ENCODE measurements at regions not wholly inside any gene's neighbourhood (a gene's known extent, or its start where the extent isn't known, plus 50 kb on each side); places are given as distances from the start of the nearest gene placed in this dataset.
"Not testable (repeated sequence)": the region's sequence is repeated elsewhere in the genome, so short reads cannot be mapped to it uniquely, and the experiment has no call there.

DNA sequence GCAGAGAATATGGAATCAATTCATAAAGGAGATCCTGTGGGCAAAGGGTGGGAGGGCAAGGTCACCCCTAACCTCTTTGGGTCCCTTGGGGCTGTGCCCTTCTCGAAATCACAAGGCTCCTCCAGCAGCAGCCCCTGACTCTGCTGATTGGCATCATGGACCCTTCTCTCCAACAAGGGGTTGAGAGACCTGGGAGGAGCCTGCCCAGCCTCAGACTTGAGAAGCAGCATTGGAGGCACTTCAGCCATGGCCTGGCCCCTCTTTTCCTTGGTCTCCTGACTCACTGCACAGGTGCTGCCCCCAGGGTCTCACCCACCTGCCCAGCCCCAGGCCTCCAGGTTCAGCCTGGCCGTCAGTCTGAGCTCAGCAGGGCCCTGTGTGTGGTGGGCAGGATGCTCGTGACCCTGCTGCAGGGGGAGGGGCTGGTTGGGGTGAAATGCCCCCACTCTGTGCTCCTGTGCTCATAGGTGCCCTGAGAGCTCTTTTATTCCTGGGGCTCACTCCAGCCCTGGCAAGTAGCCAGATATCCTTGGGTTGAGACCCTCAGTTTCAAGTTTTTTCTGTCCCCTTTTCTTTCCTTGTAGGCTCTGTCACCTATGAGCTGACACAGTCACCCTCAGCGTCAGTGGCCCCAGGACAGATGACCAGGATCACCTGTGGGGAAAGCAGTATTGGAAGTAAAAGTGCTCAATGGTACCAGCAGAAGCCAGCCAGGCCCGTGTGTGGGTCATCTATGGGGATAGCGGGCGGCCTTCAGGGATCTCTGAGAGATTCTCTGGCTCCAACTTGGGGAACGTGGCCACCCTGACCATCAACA is 110.8 kb downstream of the GGTLC2 start:
- Mint-ChIP-seq H3K27me3 (no peaks in the 10 kb centered on the region), H3K36me3 (ENCODE audit: low read depth) (no peaks in the 10 kb centered on the region), H3K4me1 (peaks cover 27% of the 10 kb centered on the region), H3K4me3 (no peak overlapping the region), H3K27ac (no peak overlapping the region), H3K9me3 (no peaks in the 10 kb centered on the region)
- DNase-seq, result no peak
- ChIA-PET CTCF (interaction anchor here (0.8 to 2.6 kb wide), 3 partner anchors 10 to 15 kb away, joined by 3 to 15 read pairs (median 7); no protein-coding TSS in a partner anchor), POLR2A (no interaction called here)
- intact Hi-C loops (cut with micrococcal nuclease), result loop anchor here (5.0 kb wide), 2 partner anchors 47 to 182 kb away; no protein-coding TSS in a partner anchor
- no peak for ATAC-seq (ENCODE audit: low read depth)
- TF ChIP-seq, protein P1, sequence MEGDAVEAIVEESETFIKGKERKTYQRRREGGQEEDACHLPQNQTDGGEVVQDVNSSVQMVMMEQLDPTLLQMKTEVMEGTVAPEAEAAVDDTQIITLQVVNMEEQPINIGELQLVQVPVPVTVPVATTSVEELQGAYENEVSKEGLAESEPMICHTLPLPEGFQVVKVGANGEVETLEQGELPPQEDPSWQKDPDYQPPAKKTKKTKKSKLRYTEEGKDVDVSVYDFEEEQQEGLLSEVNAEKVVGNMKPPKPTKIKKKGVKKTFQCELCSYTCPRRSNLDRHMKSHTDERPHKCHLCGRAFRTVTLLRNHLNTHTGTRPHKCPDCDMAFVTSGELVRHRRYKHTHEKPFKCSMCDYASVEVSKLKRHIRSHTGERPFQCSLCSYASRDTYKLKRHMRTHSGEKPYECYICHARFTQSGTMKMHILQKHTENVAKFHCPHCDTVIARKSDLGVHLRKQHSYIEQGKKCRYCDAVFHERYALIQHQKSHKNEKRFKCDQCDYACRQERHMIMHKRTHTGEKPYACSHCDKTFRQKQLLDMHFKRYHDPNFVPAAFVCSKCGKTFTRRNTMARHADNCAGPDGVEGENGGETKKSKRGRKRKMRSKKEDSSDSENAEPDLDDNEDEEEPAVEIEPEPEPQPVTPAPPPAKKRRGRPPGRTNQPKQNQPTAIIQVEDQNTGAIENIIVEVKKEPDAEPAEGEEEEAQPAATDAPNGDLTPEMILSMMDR (IDR thresholded peaks at IDR 0.05), result no peak

DNA sequence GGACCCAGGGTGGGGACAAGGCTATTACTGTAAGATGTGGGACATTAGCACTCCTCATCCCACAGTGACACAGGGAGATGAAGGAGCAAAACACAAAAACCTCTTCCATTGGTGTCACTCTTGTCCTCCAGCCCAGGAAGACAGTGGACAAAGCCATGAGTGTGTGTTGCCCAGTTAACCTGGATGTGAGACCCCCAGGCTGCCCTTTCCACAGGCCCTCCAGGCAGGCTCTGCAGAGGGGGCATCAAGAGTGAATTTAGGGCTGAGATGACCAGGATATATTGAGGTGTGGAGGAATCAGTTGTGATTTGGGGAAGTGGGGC is 111.3 kb downstream of the GGTLC2 start:
- TF ChIP-seq, protein P1 (IDR thresholded peaks at IDR 0.05), result no peak
- Mint-ChIP-seq H3K27ac (no peak overlapping the region), H3K9me3 (no peaks in the 10 kb centered on the region), H3K4me3 (no peak overlapping the region), H3K36me3 (ENCODE audit: low read depth) (no peaks in the 10 kb centered on the region), H3K4me1 (peaks cover 27% of the 10 kb centered on the region), H3K27me3 (no peaks in the 10 kb centered on the region)
- ATAC-seq (ENCODE audit: low read depth), result no peak
- ChIA-PET POLR2A (no interaction called here), CTCF (interaction anchor here (0.8 to 1.3 kb wide), 2 partner anchors 12 to 14 kb away, joined by 3 to 7 read pairs; no protein-coding TSS in a partner anchor)
- intact Hi-C loops (cut with micrococcal nuclease), result no loop called here
- no peak for DNase-seq

DNA sequence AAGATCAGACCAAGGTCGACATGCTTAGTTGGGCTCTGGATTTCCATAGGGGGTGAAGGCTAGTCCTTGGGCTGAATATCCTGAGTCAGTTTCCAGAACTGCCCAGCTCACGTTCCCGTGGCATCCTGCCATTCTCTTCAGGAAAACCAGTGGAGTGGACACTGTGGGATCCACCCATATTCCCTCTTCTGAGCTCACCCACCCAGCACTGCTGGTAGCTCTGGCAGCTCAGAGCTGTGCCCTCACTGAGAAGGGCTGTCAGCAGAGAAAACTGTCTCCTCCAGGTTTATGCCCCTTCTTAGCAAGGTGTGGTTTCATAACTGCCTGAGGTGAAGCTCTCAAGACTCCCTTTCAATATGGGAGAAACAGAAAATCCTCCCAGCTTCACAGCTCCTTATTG is 111.7 kb downstream of the GGTLC2 start:
- DNase-seq (no peak), ATAC-seq (ENCODE audit: low read depth) (no peak)
- Mint-ChIP-seq H3K36me3 (ENCODE audit: low read depth) (no peaks in the 10 kb centered on the region), H3K27ac (no peak overlapping the region), H3K27me3 (no peaks in the 10 kb centered on the region), H3K4me1 (peaks cover 27% of the 10 kb centered on the region), H3K4me3 (no peak overlapping the region), H3K9me3 (no peaks in the 10 kb centered on the region)
- ChIA-PET CTCF (interaction anchor here (0.8 to 1.3 kb wide), 2 partner anchors 12 to 14 kb away, joined by 3 to 7 read pairs; no protein-coding TSS in a partner anchor), POLR2A (no interaction called here)
- intact Hi-C loops (cut with micrococcal nuclease), result no loop called here
- TF ChIP-seq, protein P1 (IDR thresholded peaks at IDR 0.05), result no peak

DNA sequence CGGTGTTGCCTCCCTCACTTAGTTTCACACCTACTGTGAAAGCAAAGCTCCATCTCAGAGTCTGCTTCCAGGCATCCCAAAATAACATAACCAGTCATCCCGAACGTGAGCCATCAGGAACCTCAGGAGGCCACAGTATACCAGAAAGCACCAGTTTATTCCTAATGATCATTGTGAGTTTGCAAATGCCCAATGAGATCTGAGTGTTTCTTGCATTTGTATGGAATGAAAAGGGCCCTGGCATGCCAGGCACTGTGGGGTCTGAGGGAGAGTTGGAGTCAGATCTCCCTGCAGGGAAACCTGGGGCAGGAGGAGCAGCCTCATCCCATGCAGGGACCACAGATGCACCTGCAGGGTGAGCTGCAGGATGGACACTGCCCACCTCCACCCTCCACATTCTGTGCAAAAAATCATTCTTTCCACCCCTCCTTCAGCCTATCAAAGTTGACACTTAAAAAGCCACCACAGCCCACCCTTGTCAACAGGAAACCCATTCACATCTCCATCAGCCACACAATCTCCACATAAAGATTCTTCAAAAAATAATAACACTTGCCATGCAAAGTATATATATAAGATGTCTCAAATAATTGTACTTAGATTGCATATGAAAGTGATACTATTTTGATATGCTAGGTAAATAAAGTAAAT is 112.3 kb downstream of the GGTLC2 start:
- CTCF ChIA-PET, result interaction anchor here (0.8 to 1.3 kb wide), 2 partner anchors 11 to 13 kb away, joined by 3 to 7 read pairs; no protein-coding TSS in a partner anchor
- H3K4me1 Mint-ChIP-seq, result peaks cover 27% of the 10 kb centered on the region
- ATAC-seq (ENCODE audit: low read depth); H3K9me3 Mint-ChIP-seq; H3K36me3 Mint-ChIP-seq (ENCODE audit: low read depth); H3K27ac Mint-ChIP-seq; H3K27me3 Mint-ChIP-seq; DNase-seq; H3K4me3 Mint-ChIP-seq; intact Hi-C loops (cut with micrococcal nuclease); POLR2A ChIA-PET: not testable (repeated sequence)

DNA sequence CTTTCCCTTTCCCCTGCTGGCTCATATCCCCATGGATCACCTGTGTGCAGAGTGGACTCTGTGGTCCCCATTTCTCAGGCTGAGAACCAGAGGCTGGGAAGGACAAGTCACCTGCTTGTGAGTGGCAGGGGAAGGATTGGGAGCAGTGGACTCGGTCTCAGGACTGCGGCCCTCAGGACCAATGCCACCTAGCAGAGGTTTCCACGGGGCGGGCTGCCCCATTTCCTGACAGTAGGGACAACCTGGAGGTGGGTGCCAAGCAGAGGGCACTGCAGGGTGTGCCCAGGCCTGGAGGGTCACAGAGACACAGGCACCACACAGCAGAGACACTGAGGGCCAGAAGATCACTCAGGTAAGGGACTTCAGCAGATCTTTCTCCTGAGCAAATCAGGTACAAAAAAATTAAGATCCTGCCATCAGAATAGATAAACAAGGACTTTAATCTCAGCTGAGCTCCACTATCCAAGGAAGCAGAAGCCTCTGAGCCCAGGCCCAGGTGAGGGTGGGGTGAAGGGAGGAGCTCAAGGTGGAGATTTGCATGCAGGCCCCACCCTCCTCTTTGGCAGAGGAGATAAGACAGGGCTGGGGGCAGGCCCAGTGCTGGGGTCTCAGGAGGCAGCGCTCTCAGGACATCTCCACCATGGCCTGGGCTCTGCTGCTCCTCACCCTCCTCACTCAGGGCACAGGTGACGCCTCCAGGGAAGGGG is 113.8 kb downstream of the GGTLC2 start:
- H3K36me3 Mint-ChIP-seq (ENCODE audit: low read depth); intact Hi-C loops (cut with micrococcal nuclease); DNase-seq; H3K27me3 Mint-ChIP-seq; H3K9me3 Mint-ChIP-seq; H3K27ac Mint-ChIP-seq; H3K4me3 Mint-ChIP-seq; ATAC-seq (ENCODE audit: low read depth): not testable (repeated sequence)
- H3K4me1 Mint-ChIP-seq, result peaks cover 14% of the 10 kb centered on the region
- CTCF ChIA-PET, result interaction anchor here (1.3 kb wide), 1 partner anchor 12 kb away, joined by 3 read pairs; no protein-coding TSS in a partner anchor
- POLR2A ChIA-PET, result interaction anchor here (0.6 to 1.5 kb wide), 3 partner anchors 12 to 177 kb away, joined by 3 to 4 read pairs (median 3); no protein-coding TSS in a partner anchor

Data from activated B cell treated with CpG ODN at 0.5 μM for 24 hours (primary cell).